Liver (tissue), 8 donors: ENCODE measurements at regions not wholly inside any gene's neighbourhood (a gene's known extent, or its start where the extent isn't known, plus 50 kb on each side); places are given as distances from the start of the nearest gene placed in this dataset.

Source experiments
- DNase-seq: peaks from one replicate; pipeline ENCODE4 v3.0.0-alpha.2; 2017; ENCODE audit warnings: low spot score
- H3K27ac ChIP-seq, 2 donors: one replicate each; pipeline ENCODE4 v1.7.0; 2013; ENCODE audit warnings: inconsistent platforms in 2 of 2, low read length in 2 of 2, control low read depth in 1 of 2, low read depth in 1 of 2, mild to moderate bottlenecking in 1 of 2
- H3K27me3 ChIP-seq, 4 donors: one replicate each; pipeline versions ENCODE4 v1.6.1 to v1.7.0; 2013; ENCODE audit warnings: low read length in 3 of 4, inconsistent platforms in 1 of 4, mild to moderate bottlenecking in 1 of 4, moderate library complexity in 1 of 4; ENCODE audit not compliant: control insufficient read depth in 4 of 4, insufficient read depth in 4 of 4
- H3K36me3 ChIP-seq, 4 donors: one replicate each; pipeline versions ENCODE4 v1.6.1 to v1.7.0; 2013; ENCODE audit warnings: low read length in 3 of 4, mild to moderate bottlenecking in 3 of 4, low read depth in 1 of 4, moderate library complexity in 1 of 4; ENCODE audit not compliant: control insufficient read depth in 4 of 4, insufficient read depth in 3 of 4
- H3K4me1 ChIP-seq, 4 donors: one replicate each; pipeline versions ENCODE4 v1.6.1 to v1.7.0; 2013; ENCODE audit warnings: low read length in 3 of 4, mild to moderate bottlenecking in 3 of 4, moderate library complexity in 1 of 4; ENCODE audit not compliant: control insufficient read depth in 4 of 4, insufficient read depth in 4 of 4
- H3K4me3 ChIP-seq, 3 donors: one replicate each; pipeline versions ENCODE4 v1.6.1 to v1.7.0; 2013; ENCODE audit warnings: low read length in 3 of 3, control low read depth in 1 of 3, low read depth in 1 of 3, mild to moderate bottlenecking in 1 of 3
- H3K9ac ChIP-seq, 2 donors: one replicate each; pipeline ENCODE4 v1.7.0; 2013; ENCODE audit warnings: low read length in 2 of 2, mild to moderate bottlenecking in 2 of 2, moderate library complexity in 2 of 2, control low read depth in 1 of 2, low read depth in 1 of 2
- H3K9me3 ChIP-seq, 4 donors: one replicate each; pipeline versions ENCODE4 v1.6.1 to v1.7.0; 2013; ENCODE audit warnings: low read length in 3 of 4; ENCODE audit not compliant: control insufficient read depth in 4 of 4
- ATF3 ChIP-seq: IDR thresholded peaks from 2 replicates; pipeline ENCODE4 v1.6.1; 2016; ENCODE audit warnings: antibody characterized with exemption
- CTCF ChIP-seq: fragments of 150-350 bp; IDR thresholded peaks from 2 replicates; pipeline ENCODE4 v1.5.1; 2017; ENCODE audit warnings: improper control_type of control experiment, low read depth, low read length; ENCODE audit not compliant: missing input control
- EGR1 ChIP-seq, 2 donors: IDR thresholded peaks; 2 replicates each; pipeline ENCODE4 v1.6.1; 2016 to 2018; ENCODE audit warnings: antibody characterized with exemption in 2 of 2, low read depth in 2 of 2
- FOXA2 ChIP-seq: IDR thresholded peaks from 2 replicates; pipeline ENCODE4 v1.6.1; 2016; ENCODE audit warnings: antibody characterized with exemption
- GABPA ChIP-seq, 2 donors: IDR thresholded peaks in 1 of 2; conservative IDR thresholded peaks in 1 of 2; 2 replicates each; pipeline ENCODE4 v1.6.1; 2016; ENCODE audit warnings: antibody characterized with exemption in 2 of 2, mild to moderate bottlenecking in 1 of 2, moderate library complexity in 1 of 2
- HNF4A ChIP-seq, 2 donors: conservative IDR thresholded peaks; 2 replicates each; pipeline ENCODE4 v1.6.1; 2016; ENCODE audit warnings: antibody characterized with exemption in 2 of 2, mild to moderate bottlenecking in 2 of 2
- MAX ChIP-seq: IDR thresholded peaks from 2 replicates; pipeline ENCODE4 v1.6.1; 2016; ENCODE audit warnings: antibody characterized with exemption
- NR2F2 ChIP-seq: IDR thresholded peaks from 2 replicates; pipeline ENCODE4 v1.6.1; 2016; ENCODE audit warnings: antibody characterized with exemption
- RAD21 ChIP-seq, 2 donors: IDR thresholded peaks; 2 replicates each; pipeline ENCODE4 v1.6.1; 2016; ENCODE audit warnings: antibody characterized with exemption in 2 of 2, mild to moderate bottlenecking in 2 of 2
- REST ChIP-seq: IDR thresholded peaks from 2 replicates; pipeline ENCODE4 v1.6.1; 2016; ENCODE audit warnings: antibody characterized with exemption, mild to moderate bottlenecking
- RXRA ChIP-seq, 2 donors: IDR thresholded peaks; 2 replicates each; pipeline ENCODE4 v1.6.1; 2017 to 2018; ENCODE audit warnings: antibody characterized with exemption in 2 of 2, mild to moderate bottlenecking in 1 of 2
- YY1 ChIP-seq: IDR thresholded peaks from 2 replicates; pipeline ENCODE4 v1.6.1; 2016; ENCODE audit warnings: antibody characterized with exemption, mild to moderate bottlenecking
- ZBTB33 ChIP-seq: IDR thresholded peaks from 2 replicates; pipeline ENCODE4 v1.6.1; 2016; ENCODE audit warnings: antibody characterized with exemption
- WGBS: extraction: QIAGEN DNeasy Blood & Tissue Kit; methylation state at CpG from one replicate; pipeline ENCODE4 v1.1.7; 2013; 5-methylcytosine and 5-hydroxymethylcytosine counted together
- donor health status: healthy.
- donor health status: healthy.
- donor health status: healthy.
- donor health status: healthy.
- donor health status: healthy.

GRCh38 chr6:149200282-149200945 is 117.1 kb upstream of the TAB2 start:
- Histone ChIP-seq H3K27ac (no peak overlapping the region), H3K4me1 (no peaks in the 10 kb centered on the region), H3K9me3 (peaks cover 0 to 3% (median 2%) of the 10 kb centered on the region in 4 donors), H3K9ac (no peak overlapping the region), H3K27me3 (no peaks in the 10 kb centered on the region), H3K4me3 (no peak overlapping the region), H3K36me3 (no peaks in the 10 kb centered on the region)
- TF ChIP-seq FOXA2 (no peak), HNF4A (conservative IDR thresholded peaks at IDR 0.05) (no peak), YY1 (no peak), RAD21 (IDR thresholded peaks at IDR 0.05) (no peak), REST (no peak), EGR1 (IDR thresholded peaks at IDR 0.05; ENCODE audit: low read depth in 2 of 2) (no peak)
- 50% methylated on average over 1 of the region's 1 CpG for WGBS
- no peak for DNase-seq

GRCh38 chr6:149201068-149201655 is 116.3 kb upstream of the TAB2 start:
- DNase-seq: no peak
- Histone ChIP-seq H3K4me1 (no peaks in the 10 kb centered on the region), H3K4me3 (no peak overlapping the region), H3K36me3 (no peaks in the 10 kb centered on the region), H3K27ac (no peak overlapping the region), H3K9me3 (peaks cover 0 to 3% (median 2%) of the 10 kb centered on the region in 4 donors), H3K9ac (no peak overlapping the region), H3K27me3 (no peaks in the 10 kb centered on the region)
- WGBS: 94% methylated on average over 7 of the region's 7 CpGs
- no peak for TF ChIP-seq ZBTB33
- TF ChIP-seq RXRA (IDR thresholded peaks at IDR 0.05): no peak

- Histone ChIP-seq H3K9me3 (peaks cover 0 to 3% (median 1%) of the 10 kb centered on the region in 4 donors), H3K4me1 (no peaks in the 10 kb centered on the region), H3K27ac (no peak overlapping the region), H3K4me3 (no peak overlapping the region), H3K36me3 (no peaks in the 10 kb centered on the region), H3K9ac (no peak overlapping the region), H3K27me3 (no peaks in the 10 kb centered on the region)
- 96% methylated on average over 4 of the region's 4 CpGs for WGBS
- DNase-seq: no peak
- TF ChIP-seq ATF3 (no peak), GABPA (IDR thresholded peaks at IDR 0.05 in 1 of 2, conservative IDR thresholded peaks at IDR 0.05 in 1 of 2) (no peak), RAD21 (IDR thresholded peaks at IDR 0.05) (no peak), HNF4A (conservative IDR thresholded peaks at IDR 0.05) (no peak), FOXA2 (no peak), RXRA (IDR thresholded peaks at IDR 0.05) (no peak), NR2F2 (no peak), ZBTB33 (no peak), MAX (no peak), CTCF (no peak)
Observed at GRCh38 chr6:149202100-149202499, 115.4 kb upstream of the TAB2 start.
